ENCODE measurements at regions not wholly inside any gene's neighbourhood (a gene's known extent, or its start where the extent isn't known, plus 50 kb on each side); places are given as distances from the start of the nearest gene placed in this dataset.

DNA sequence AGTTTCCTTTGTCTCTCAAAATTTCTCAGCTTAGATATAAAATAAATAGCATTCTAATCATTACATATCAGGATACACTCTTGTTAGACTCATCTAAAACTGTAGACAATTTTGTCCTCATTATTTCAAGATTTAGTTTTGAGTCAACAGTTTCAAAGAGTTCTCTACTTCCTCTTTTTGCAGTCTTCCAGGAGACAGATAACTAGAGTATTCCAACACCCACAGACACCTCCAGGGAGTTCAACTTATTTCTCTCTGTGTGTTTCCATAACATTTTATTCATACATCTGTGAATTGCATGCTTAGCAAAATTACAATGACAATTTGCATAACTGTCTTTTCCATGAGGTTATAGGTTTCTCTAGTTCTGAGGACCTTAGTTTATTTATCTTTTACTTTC, 166.6 kb upstream of the HNMT start:
- Histone ChIP-seq H3K27me3 (no peaks in the 10 kb centered on the region), H3K4me1 (no peaks in the 10 kb centered on the region), H3K9me3 (no peaks in the 10 kb centered on the region), H3K27ac (no peak overlapping the region), H3K36me3 (no peaks in the 10 kb centered on the region), H3K4me3 (no peak overlapping the region)
- TF ChIP-seq, protein P1, sequence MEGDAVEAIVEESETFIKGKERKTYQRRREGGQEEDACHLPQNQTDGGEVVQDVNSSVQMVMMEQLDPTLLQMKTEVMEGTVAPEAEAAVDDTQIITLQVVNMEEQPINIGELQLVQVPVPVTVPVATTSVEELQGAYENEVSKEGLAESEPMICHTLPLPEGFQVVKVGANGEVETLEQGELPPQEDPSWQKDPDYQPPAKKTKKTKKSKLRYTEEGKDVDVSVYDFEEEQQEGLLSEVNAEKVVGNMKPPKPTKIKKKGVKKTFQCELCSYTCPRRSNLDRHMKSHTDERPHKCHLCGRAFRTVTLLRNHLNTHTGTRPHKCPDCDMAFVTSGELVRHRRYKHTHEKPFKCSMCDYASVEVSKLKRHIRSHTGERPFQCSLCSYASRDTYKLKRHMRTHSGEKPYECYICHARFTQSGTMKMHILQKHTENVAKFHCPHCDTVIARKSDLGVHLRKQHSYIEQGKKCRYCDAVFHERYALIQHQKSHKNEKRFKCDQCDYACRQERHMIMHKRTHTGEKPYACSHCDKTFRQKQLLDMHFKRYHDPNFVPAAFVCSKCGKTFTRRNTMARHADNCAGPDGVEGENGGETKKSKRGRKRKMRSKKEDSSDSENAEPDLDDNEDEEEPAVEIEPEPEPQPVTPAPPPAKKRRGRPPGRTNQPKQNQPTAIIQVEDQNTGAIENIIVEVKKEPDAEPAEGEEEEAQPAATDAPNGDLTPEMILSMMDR (IDR thresholded peaks at IDR 0.05) = no peak
- DNase-seq (ENCODE audit: low spot score) = no peak

DNA sequence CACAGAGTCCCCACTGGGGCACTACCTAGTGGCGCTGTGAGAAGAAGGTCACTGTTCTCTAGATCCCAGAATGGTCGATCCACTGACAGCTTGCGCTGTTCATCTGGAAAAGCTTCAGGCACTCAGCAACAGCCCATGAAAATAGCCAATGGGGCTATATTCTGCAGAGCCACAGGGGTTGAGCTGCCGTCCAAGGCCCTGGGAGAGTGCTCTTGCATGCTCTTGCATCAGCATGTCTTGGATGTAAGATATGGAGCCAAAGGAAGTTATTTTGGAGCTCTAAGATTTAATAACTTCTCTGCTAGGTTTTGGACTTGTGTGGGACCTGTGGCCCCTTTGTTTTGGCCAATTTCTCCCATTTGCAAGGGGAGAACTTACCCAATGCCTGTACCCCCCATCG, 164.7 kb upstream of the HNMT start:
- Histone ChIP-seq H3K27me3 (no peaks in the 10 kb centered on the region), H3K36me3 (no peaks in the 10 kb centered on the region), H3K4me1 (no peaks in the 10 kb centered on the region), H3K4me3 (no peak overlapping the region), H3K27ac (no peak overlapping the region), H3K9me3 (no peaks in the 10 kb centered on the region)
- TF ChIP-seq, protein P1 (IDR thresholded peaks at IDR 0.05) = no peak
- no peak for DNase-seq (ENCODE audit: low spot score)

DNA sequence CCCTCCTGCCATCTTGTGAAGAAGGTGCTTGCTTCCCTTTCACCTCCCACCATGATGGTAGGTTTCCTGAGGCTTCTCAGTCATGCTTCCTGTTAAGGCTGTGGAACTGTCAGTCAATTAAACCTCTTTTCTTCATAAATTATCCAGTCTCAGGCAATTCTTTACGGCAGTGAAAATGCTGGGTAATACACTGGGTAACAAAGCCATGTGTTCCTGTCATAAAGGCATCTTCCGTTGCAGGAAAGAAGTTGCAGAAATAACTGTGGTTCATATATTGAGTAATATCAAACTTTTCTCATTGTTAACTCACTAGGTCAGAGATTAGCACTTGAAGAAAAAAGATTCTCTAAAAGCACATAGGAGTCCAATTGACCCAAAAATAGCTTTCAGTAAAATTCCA, 163.9 kb upstream of the HNMT start:
- no peaks in the 10 kb centered on the region for H3K4me1 ChIP-seq
- TF ChIP-seq, protein P1 (IDR thresholded peaks at IDR 0.05) = no peak
- no peaks in the 10 kb centered on the region for H3K27me3 ChIP-seq
- no peak overlapping the region for H3K27ac ChIP-seq
- DNase-seq (ENCODE audit: low spot score) = no peak
- H3K36me3 ChIP-seq = no peaks in the 10 kb centered on the region
- H3K9me3 ChIP-seq = no peaks in the 10 kb centered on the region
- H3K4me3 ChIP-seq = no peak overlapping the region

DNA sequence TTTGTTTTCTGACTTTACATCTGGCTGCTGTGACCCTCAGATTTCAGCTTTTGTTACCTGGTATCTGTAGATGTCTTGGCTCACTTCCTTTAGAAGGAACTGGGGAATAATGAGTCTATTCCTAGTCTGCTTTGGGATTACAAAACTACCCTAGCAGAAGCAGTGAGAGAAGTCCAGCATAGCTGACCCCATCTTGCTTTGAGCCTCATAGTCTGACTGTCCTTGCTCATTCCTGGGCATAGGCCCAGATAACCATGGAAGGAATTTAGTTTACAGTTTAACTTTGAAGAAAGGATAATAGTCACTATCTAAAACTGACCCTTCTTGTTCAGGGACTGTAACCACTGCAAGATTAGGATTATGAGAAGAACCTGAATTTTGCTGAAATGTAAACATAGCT, 163.0 kb upstream of the HNMT start:
- H3K9me3 ChIP-seq = no peaks in the 10 kb centered on the region
- H3K4me1 ChIP-seq = no peaks in the 10 kb centered on the region
- DNase-seq (ENCODE audit: low spot score) = no peak
- TF ChIP-seq, protein P1 (IDR thresholded peaks at IDR 0.05) = no peak
- no peaks in the 10 kb centered on the region for H3K36me3 ChIP-seq
- H3K4me3 ChIP-seq = no peak overlapping the region
- no peaks in the 10 kb centered on the region for H3K27me3 ChIP-seq
- H3K27ac ChIP-seq = no peak overlapping the region

DNA sequence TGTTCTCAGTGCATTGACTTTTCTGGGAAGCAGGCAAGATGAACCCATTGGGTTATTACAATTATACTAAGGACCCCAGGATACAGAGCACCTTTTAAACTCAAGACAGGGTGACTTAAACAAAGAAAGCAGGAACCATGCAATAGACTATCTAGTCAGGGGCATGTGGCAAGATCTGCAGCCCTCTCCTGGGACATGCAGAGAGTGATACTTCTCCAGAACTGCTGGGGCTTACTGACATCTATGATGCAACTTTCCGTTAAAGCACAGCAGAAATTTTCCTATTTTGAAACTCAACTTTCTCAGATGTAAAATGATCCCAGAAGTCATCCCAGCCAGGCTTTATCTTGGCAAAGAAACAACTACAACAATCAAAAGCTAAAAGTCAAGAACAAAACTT, 162.2 kb upstream of the HNMT start:
- H3K4me3 ChIP-seq = no peak overlapping the region
- no peaks in the 10 kb centered on the region for H3K4me1 ChIP-seq
- no peak for DNase-seq (ENCODE audit: low spot score)
- no peaks in the 10 kb centered on the region for H3K27me3 ChIP-seq
- no peaks in the 10 kb centered on the region for H3K9me3 ChIP-seq
- no peak overlapping the region for H3K27ac ChIP-seq
- no peaks in the 10 kb centered on the region for H3K36me3 ChIP-seq
- TF ChIP-seq, protein P1 (IDR thresholded peaks at IDR 0.05) = no peak

DNA sequence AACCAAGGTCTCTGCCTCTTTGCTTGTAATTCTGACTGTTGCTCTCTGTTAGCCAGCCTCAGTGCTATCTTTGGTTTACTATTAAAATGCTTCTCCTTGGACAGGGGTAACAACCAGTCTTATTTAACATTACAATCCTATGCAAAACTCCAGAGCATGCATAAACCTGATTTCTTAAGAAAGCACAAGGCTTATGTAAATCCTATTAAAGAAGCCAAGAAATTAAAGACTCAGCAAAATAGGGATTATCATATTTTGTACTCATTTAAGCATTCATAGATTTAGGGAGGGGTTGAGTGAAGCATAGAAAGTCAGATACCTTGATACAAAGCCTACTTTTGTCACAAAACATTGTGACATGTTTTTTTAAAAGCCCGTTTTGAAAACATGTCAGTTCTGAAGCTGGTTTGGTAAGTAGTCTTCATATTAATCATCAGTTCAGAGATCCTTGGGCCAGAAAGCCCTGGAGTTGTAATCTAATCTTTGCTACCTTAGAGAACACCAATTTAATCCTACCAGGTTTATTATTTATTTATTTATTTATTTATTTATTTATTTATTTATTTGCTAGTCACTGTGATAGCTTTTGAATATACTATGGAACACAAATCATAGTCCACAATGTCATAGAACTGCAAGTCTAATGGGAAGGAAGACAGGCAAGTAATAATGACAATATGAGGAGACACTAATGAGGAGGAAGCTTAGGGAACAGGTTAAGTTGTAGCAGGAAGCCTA, 158.0 kb upstream of the HNMT start:
- no peaks in the 10 kb centered on the region for H3K27me3 ChIP-seq
- H3K4me3 ChIP-seq = no peak overlapping the region
- TF ChIP-seq, protein P1 (IDR thresholded peaks at IDR 0.05) = no peak
- no peaks in the 10 kb centered on the region for H3K36me3 ChIP-seq
- H3K27ac ChIP-seq = no peak overlapping the region
- DNase-seq (ENCODE audit: low spot score) = no peak
- H3K4me1 ChIP-seq = no peaks in the 10 kb centered on the region
- H3K9me3 ChIP-seq = peaks cover 0 to 4% of the 10 kb centered on the region in 2 donors

Data from right atrium auricular region (tissue), 2 donors.